ENCODE measurements at regions not wholly inside any gene's neighbourhood (a gene's known extent, or its start where the extent isn't known, plus 50 kb on each side); places are given as distances from the start of the nearest gene placed in this dataset.
A peak's percentile ranks its signal among the peaks of the same experiment; 100 is the strongest.

- H3K36me3 ChIP-seq = no peaks in the 10 kb centered on the region
- no peaks in the 10 kb centered on the region for H3K27me3 ChIP-seq (ENCODE audit: low read depth)
- H3K9me3 ChIP-seq = no peaks in the 10 kb centered on the region
- intact Hi-C loops (cut with DNase I) = no loop called here
- peaks cover 6% of the 10 kb centered on the region for H3K4me1 ChIP-seq
- H3K4me3 ChIP-seq = no peak overlapping the region
- ATAC-seq (no peak), DNase-seq (no peak)
- H3K27ac ChIP-seq = peak overlapping the region; percentile 2
- TF ChIP-seq CTCF (IDR thresholded peaks at IDR 0.05) = no peak
These were observed 322.3 kb downstream of the OSR1 start for GRCh38 chr2:19036091-19036490.

DNA sequence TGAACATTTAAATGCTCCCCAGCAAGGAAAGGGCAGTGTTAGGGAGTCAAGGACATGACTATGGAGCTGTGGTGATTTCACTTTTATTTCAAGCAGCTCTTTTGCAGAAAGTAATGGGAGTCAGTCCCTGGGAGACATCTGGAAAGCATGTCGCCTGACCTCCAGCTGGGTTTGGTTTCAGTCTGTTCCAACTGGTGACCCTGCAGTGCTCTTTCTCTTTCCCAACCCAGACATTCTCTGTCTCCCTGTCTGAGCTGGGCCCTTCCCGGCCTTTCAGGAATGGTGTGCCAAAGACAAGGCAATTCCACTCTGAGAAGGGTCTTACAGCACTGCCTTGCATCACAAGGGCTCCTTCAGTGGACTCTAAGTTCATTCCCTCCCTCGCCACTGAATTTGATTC is 323.2 kb downstream of the OSR1 start:
- H3K27ac ChIP-seq = no peak overlapping the region
- intact Hi-C loops (cut with DNase I) = no loop called here
- ATAC-seq (peak; percentile 57 to 69), DNase-seq (no peak)
- no peaks in the 10 kb centered on the region for H3K9me3 ChIP-seq
- H3K36me3 ChIP-seq = no peaks in the 10 kb centered on the region
- no peaks in the 10 kb centered on the region for H3K27me3 ChIP-seq (ENCODE audit: low read depth)
- no peak overlapping the region for H3K4me3 ChIP-seq
- no peak for TF ChIP-seq CTCF (IDR thresholded peaks at IDR 0.05)
- peaks cover 6% of the 10 kb centered on the region for H3K4me1 ChIP-seq

GRCh38 chr2:19033240-19033639 is 325.2 kb downstream of the OSR1 start:
- DNase-seq = no peak
- TF ChIP-seq CTCF (IDR thresholded peaks at IDR 0.05) = no peak
- H3K9me3 ChIP-seq = no peaks in the 10 kb centered on the region
- peak; percentile 37 to 41 for ATAC-seq
- no peak overlapping the region for H3K27ac ChIP-seq
- no peaks in the 10 kb centered on the region for H3K36me3 ChIP-seq
- H3K27me3 ChIP-seq (ENCODE audit: low read depth) = no peaks in the 10 kb centered on the region
- intact Hi-C loops (cut with DNase I) = no loop called here
- peaks cover 6% of the 10 kb centered on the region for H3K4me1 ChIP-seq
- no peak overlapping the region for H3K4me3 ChIP-seq

DNA sequence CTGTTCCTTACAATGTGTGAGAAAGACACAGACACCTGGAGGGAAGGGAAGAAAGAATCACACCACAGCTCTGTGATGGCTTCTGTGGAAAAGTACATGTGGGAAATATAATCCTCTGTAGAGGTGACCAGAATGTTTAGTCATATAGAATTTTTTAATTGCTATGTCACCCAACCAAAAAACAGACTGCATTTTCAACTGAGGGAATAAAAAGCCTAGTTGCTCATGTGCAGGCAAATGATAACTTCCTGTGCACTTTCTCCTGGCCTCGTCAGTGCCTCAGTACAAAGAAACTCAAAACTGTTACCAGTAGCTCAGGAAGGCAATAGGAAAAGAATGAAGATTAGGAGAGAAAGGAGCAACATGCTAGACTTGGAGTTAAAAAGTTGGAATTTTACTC is 326.8 kb downstream of the OSR1 start:
- intact Hi-C loops (cut with DNase I) = no loop called here

GRCh38 chr2:19029655-19030054 is 328.8 kb downstream of the OSR1 start:
- no peak for TF ChIP-seq CTCF (IDR thresholded peaks at IDR 0.05)
- H3K27ac ChIP-seq = no peak overlapping the region
- DNase-seq (no peak), ATAC-seq (no peak)
- H3K36me3 ChIP-seq = no peaks in the 10 kb centered on the region
- H3K4me3 ChIP-seq = no peak overlapping the region
- no peaks in the 10 kb centered on the region for H3K9me3 ChIP-seq
- intact Hi-C loops (cut with DNase I) = no loop called here
- no peaks in the 10 kb centered on the region for H3K27me3 ChIP-seq (ENCODE audit: low read depth)
- no peaks in the 10 kb centered on the region for H3K4me1 ChIP-seq

More for the DNA sequence above, 326.8 kb downstream of the OSR1 start:
- Histone ChIP-seq H3K4me1 (no peaks in the 10 kb centered on the region), H3K27me3 (ENCODE audit: low read depth) (no peaks in the 10 kb centered on the region), H3K9me3 (no peaks in the 10 kb centered on the region), H3K4me3 (no peak overlapping the region), H3K27ac (no peak overlapping the region), H3K36me3 (no peaks in the 10 kb centered on the region)
- no peak for ATAC-seq
- no peak for TF ChIP-seq CTCF (IDR thresholded peaks at IDR 0.05)
- DNase-seq = no peak

Data from lower lobe of right lung (tissue), 2 donors.